Mammary epithelial cell (primary cell): ENCODE measurements at regions not wholly inside any gene's neighbourhood (a gene's known extent, or its start where the extent isn't known, plus 50 kb on each side); places are given as distances from the start of the nearest gene placed in this dataset.

Experiments used
- CTCF ChIP-seq, 2 donors: IDR thresholded peaks in 1 of 2; conservative IDR thresholded peaks in 1 of 2; 2 replicates each; pipeline ENCODE4 v1.5.1; 2011 to 2012; ENCODE audit warnings: inconsistent platforms in 2 of 2, low read length in 2 of 2, mild to moderate bottlenecking in 2 of 2, control low read depth in 1 of 2, low read depth in 1 of 2; ENCODE audit not compliant: insufficient read depth in 1 of 2; ENCODE audit errors: extremely low read depth in 1 of 2
- EZH2 ChIP-seq: IDR thresholded peaks from 2 replicates; pipeline ENCODE4 v1.6.1; 2012; ENCODE audit warnings: low read length, inconsistent platforms, borderline replicate concordance

GRCh38 chr4:154009788-154010187 lies 220.9 kb upstream of the SFRP2 start:
- TF ChIP-seq CTCF (conservative IDR thresholded peaks at IDR 0.05 in 1 of 2, IDR thresholded peaks at IDR 0.05 in 1 of 2; ENCODE audit: extremely low read depth in 1 of 2, insufficient read depth in 1 of 2, low read depth in 1 of 2, low read length in 2 of 2) (no peak), EZH2 (no peak)
